ENCODE measurements at regions not wholly inside any gene's neighbourhood (a gene's known extent, or its start where the extent isn't known, plus 50 kb on each side); places are given as distances from the start of the nearest gene placed in this dataset.

DNA sequence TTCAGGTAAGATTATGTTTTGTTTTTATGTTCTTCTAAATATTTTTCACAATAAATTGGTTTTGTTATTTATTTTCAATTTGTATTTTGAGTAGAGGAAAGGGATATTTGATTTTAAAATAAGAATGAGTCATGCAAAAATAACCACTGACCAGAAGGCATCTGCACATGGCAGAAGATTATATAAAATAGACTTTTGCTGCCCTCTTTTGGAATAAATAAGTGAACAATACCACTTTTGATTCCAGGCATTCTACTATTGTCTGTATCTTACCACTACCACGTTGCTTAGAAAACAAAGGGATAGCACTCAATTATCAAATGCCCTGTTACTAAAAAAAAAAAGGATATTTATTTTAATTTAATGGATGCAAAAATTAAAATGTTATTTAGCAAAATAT, 227.3 kb upstream of the ITGA1 start:
- WGBS (ENCODE audit: low lambda C conversion rate) = 0% methylated on average over 1 of the region's 1 CpG
- no peak for TF ChIP-seq EP300 (IDR thresholded peaks at IDR 0.05; ENCODE audit: borderline replicate concordance in 1 of 2, low read depth in 1 of 2, low read length in 1 of 2)
- TF ChIP-seq, protein P1, sequence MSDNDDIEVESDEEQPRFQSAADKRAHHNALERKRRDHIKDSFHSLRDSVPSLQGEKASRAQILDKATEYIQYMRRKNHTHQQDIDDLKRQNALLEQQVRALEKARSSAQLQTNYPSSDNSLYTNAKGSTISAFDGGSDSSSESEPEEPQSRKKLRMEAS (IDR thresholded peaks at IDR 0.05; ENCODE audit: low read depth) = no peak
- no peak for TF ChIP-seq EZH2phosphoT487 (IDR thresholded peaks at IDR 0.05; ENCODE audit: borderline replicate concordance, low read depth)
- no peak for TF ChIP-seq NFIC (IDR thresholded peaks at IDR 0.05; ENCODE audit: borderline replicate concordance)
- TF ChIP-seq RXRA (IDR thresholded peaks at IDR 0.05; ENCODE audit: borderline replicate concordance, low read depth) = no peak
- TF ChIP-seq, protein P2, sequence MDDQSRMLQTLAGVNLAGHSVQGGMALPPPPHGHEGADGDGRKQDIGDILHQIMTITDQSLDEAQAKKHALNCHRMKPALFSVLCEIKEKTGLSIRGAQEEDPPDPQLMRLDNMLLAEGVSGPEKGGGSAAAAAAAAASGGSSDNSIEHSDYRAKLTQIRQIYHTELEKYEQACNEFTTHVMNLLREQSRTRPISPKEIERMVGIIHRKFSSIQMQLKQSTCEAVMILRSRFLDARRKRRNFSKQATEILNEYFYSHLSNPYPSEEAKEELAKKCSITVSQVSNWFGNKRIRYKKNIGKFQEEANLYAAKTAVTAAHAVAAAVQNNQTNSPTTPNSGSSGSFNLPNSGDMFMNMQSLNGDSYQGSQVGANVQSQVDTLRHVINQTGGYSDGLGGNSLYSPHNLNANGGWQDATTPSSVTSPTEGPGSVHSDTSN (IDR thresholded peaks at IDR 0.05) = no peak
- no peak for TF ChIP-seq POLR2AphosphoS5 (IDR thresholded peaks at IDR 0.05; ENCODE audit: low read depth, low read length)
- peak; percentile 25; the same call in 1 of the 2 replicates for TF ChIP-seq SMC3 (IDR thresholded peaks at IDR 0.05; ENCODE audit: low read depth, low read length)
- TF ChIP-seq, protein P3, sequence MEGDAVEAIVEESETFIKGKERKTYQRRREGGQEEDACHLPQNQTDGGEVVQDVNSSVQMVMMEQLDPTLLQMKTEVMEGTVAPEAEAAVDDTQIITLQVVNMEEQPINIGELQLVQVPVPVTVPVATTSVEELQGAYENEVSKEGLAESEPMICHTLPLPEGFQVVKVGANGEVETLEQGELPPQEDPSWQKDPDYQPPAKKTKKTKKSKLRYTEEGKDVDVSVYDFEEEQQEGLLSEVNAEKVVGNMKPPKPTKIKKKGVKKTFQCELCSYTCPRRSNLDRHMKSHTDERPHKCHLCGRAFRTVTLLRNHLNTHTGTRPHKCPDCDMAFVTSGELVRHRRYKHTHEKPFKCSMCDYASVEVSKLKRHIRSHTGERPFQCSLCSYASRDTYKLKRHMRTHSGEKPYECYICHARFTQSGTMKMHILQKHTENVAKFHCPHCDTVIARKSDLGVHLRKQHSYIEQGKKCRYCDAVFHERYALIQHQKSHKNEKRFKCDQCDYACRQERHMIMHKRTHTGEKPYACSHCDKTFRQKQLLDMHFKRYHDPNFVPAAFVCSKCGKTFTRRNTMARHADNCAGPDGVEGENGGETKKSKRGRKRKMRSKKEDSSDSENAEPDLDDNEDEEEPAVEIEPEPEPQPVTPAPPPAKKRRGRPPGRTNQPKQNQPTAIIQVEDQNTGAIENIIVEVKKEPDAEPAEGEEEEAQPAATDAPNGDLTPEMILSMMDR (IDR thresholded peaks at IDR 0.05) = peak; percentile 36
- TF ChIP-seq TEAD4 (IDR thresholded peaks at IDR 0.05; ENCODE audit: borderline replicate concordance, insufficient read depth) = no peak
- TF ChIP-seq TCF12 (IDR thresholded peaks at IDR 0.05) = no peak
- no peak for TF ChIP-seq FOXJ3 (CRISPR knock-in tag; IDR thresholded peaks at IDR 0.05)
- TF ChIP-seq, protein P4, sequence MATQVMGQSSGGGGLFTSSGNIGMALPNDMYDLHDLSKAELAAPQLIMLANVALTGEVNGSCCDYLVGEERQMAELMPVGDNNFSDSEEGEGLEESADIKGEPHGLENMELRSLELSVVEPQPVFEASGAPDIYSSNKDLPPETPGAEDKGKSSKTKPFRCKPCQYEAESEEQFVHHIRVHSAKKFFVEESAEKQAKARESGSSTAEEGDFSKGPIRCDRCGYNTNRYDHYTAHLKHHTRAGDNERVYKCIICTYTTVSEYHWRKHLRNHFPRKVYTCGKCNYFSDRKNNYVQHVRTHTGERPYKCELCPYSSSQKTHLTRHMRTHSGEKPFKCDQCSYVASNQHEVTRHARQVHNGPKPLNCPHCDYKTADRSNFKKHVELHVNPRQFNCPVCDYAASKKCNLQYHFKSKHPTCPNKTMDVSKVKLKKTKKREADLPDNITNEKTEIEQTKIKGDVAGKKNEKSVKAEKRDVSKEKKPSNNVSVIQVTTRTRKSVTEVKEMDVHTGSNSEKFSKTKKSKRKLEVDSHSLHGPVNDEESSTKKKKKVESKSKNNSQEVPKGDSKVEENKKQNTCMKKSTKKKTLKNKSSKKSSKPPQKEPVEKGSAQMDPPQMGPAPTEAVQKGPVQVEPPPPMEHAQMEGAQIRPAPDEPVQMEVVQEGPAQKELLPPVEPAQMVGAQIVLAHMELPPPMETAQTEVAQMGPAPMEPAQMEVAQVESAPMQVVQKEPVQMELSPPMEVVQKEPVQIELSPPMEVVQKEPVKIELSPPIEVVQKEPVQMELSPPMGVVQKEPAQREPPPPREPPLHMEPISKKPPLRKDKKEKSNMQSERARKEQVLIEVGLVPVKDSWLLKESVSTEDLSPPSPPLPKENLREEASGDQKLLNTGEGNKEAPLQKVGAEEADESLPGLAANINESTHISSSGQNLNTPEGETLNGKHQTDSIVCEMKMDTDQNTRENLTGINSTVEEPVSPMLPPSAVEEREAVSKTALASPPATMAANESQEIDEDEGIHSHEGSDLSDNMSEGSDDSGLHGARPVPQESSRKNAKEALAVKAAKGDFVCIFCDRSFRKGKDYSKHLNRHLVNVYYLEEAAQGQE (IDR thresholded peaks at IDR 0.05; ENCODE audit: low read depth, low read length) = no peak
- no peak for TF ChIP-seq SIN3A (IDR thresholded peaks at IDR 0.05; ENCODE audit: borderline replicate concordance, low read depth, low read length)
- TF ChIP-seq RAD21 (IDR thresholded peaks at IDR 0.05; ENCODE audit: low read length) = peak; percentile 82
- TF ChIP-seq CHD2 (IDR thresholded peaks at IDR 0.05; ENCODE audit: low read length, partially characterized antibody) = no peak
- no peak for TF ChIP-seq RFX5 (IDR thresholded peaks at IDR 0.05; ENCODE audit: low read length)
- TF ChIP-seq MEF2A (IDR thresholded peaks at IDR 0.05; ENCODE audit: borderline replicate concordance, low read depth) = no peak
- TF ChIP-seq, protein P5, sequence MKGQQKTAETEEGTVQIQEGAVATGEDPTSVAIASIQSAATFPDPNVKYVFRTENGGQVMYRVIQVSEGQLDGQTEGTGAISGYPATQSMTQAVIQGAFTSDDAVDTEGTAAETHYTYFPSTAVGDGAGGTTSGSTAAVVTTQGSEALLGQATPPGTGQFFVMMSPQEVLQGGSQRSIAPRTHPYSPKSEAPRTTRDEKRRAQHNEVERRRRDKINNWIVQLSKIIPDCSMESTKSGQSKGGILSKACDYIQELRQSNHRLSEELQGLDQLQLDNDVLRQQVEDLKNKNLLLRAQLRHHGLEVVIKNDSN (IDR thresholded peaks at IDR 0.05; ENCODE audit: borderline replicate concordance, low read depth) = no peak
- TF ChIP-seq ELF1 (IDR thresholded peaks at IDR 0.05) = no peak
- TF ChIP-seq RCOR1 (IDR thresholded peaks at IDR 0.05; ENCODE audit: low read length) = no peak
- TF ChIP-seq JUND (IDR thresholded peaks at IDR 0.05) = no peak
- TF ChIP-seq MXI1 (IDR thresholded peaks at IDR 0.05; ENCODE audit: low read depth, low read length) = peak; percentile 60; the same call in 1 of the 2 replicates
- CTCF ChIA-PET = interaction anchor here (0.6 to 2.3 kb wide), 25 partner anchors 44 to 1601 kb away, joined by 3 to 17 read pairs (median 4); no protein-coding TSS in a partner anchor

More for the DNA sequence above, 227.3 kb upstream of the ITGA1 start:
- H2AFZ ChIP-seq (ENCODE audit: low read depth) = no peak overlapping the region
- no peaks in the 10 kb centered on the region for H4K20me1 ChIP-seq (ENCODE audit: insufficient read depth)
- no peaks in the 10 kb centered on the region for H3K36me3 ChIP-seq (replicated peaks in 1 of 2; ENCODE audit: control insufficient read depth in 1 of 2, insufficient read depth in 2 of 2, low read length in 1 of 2)
- peaks cover 7% of the 10 kb centered on the region for H3F3A ChIP-seq (replicated peaks; ENCODE audit: insufficient read depth)
- POLR2A ChIA-PET = interaction anchor here (1.2 kb wide), 1 partner anchor 562 kb away, joined by 5 read pairs; no protein-coding TSS in a partner anchor
- no peak overlapping the region for H3K9ac ChIP-seq
- no peak overlapping the region for H3K4me2 ChIP-seq
- peak overlapping the region in 1 of 2 experiments; percentile 100; a peak in 2 of 4 replicates for H3K27ac ChIP-seq (ENCODE audit: low read depth in 2 of 2, low read length in 1 of 2)
- DNase-seq = peak; percentile 11
- H3K4me1 ChIP-seq (ENCODE audit: control insufficient read depth in 1 of 2, insufficient read depth in 2 of 2, low read depth in 1 of 2, low read length in 1 of 2) = peaks cover 0 to 31% of the 10 kb centered on the region in 2 experiments; a peak in 3 of 4 replicates
- H3K79me2 ChIP-seq (ENCODE audit: insufficient read depth) = no peaks in the 10 kb centered on the region
- H3K4me3 ChIP-seq (ENCODE audit: low read depth in 2 of 2, low read length in 1 of 2) = no peak overlapping the region
- no peaks in the 10 kb centered on the region for H3K9me2 ChIP-seq
- H3K27me3 ChIP-seq (ENCODE audit: insufficient read depth) = no peaks in the 10 kb centered on the region
- no peaks in the 10 kb centered on the region for H3K9me3 ChIP-seq
